ENCODE measurements at regions not wholly inside any gene's neighbourhood (a gene's known extent, or its start where the extent isn't known, plus 50 kb on each side); places are given as distances from the start of the nearest gene placed in this dataset.
"Not testable (repeated sequence)": the region's sequence is repeated elsewhere in the genome, so short reads cannot be mapped to it uniquely, and the experiment has no call there.

- DNase-seq (ENCODE audit: low spot score) = no peak
These were observed 169.2 kb downstream of the OR2B2 start for GRCh38 chr6:27742833-27743573.

GRCh38 chr6:27739902-27740301 lies 172.3 kb downstream of the OR2B2 start:
- DNase-seq (ENCODE audit: low spot score) = not testable (repeated sequence)

- DNase-seq (ENCODE audit: low spot score) = no peak
These were observed 175.5 kb downstream of the OR2B2 start for GRCh38 chr6:27736686-27737085.

- no peak for DNase-seq (ENCODE audit: low spot score)
These were observed 183.8 kb downstream of the OR2B2 start for GRCh38 chr6:27728442-27728841.

- no peak for DNase-seq (ENCODE audit: low spot score)
These were observed 185.6 kb downstream of the OR2B2 start for GRCh38 chr6:27726619-27727023.

- no peak for DNase-seq (ENCODE audit: low spot score)
These were observed 191.3 kb downstream of the OR2B2 start for GRCh38 chr6:27720607-27721580.

GRCh38 chr6:27719039-27719438 lies 193.2 kb downstream of the OR2B2 start:
- DNase-seq (ENCODE audit: low spot score) = not testable (repeated sequence)

GRCh38 chr6:27706431-27706830 lies 205.8 kb downstream of the OR2B2 start:
- DNase-seq (ENCODE audit: low spot score) = no peak

GRCh38 chr6:27700337-27700736 lies 211.9 kb downstream of the OR2B2 start:
- DNase-seq (ENCODE audit: low spot score) = no peak

GRCh38 chr6:27694547-27694874 lies 217.7 kb downstream of the OR2B2 start:
- no peak for DNase-seq (ENCODE audit: low spot score)

- DNase-seq (ENCODE audit: low spot score) = peak; percentile 37
These were observed 218.2 kb downstream of the OR2B2 start for GRCh38 chr6:27693766-27694546.

- not testable (repeated sequence) for DNase-seq (ENCODE audit: low spot score)
These were observed 219.2 kb upstream of the ZNF184 start for GRCh38 chr6:27692133-27692532.

GRCh38 chr6:27688014-27688586 lies 215.2 kb upstream of the ZNF184 start:
- DNase-seq (ENCODE audit: low spot score) = peak; percentile 86

- peak; percentile 78 for DNase-seq (ENCODE audit: low spot score)
These were observed 214.5 kb upstream of the ZNF184 start for GRCh38 chr6:27687154-27688013.

GRCh38 chr6:27685279-27685678 lies 212.4 kb upstream of the ZNF184 start:
- DNase-seq (ENCODE audit: low spot score) = no peak

GRCh38 chr6:27684264-27685211 lies 211.6 kb upstream of the ZNF184 start:
- DNase-seq (ENCODE audit: low spot score) = peak; percentile 40

GRCh38 chr6:27679964-27680694 lies 207.2 kb upstream of the ZNF184 start:
- DNase-seq (ENCODE audit: low spot score) = no peak

- DNase-seq (ENCODE audit: low spot score) = no peak
These were observed 206.5 kb upstream of the ZNF184 start for GRCh38 chr6:27679308-27679963.

- no peak for DNase-seq (ENCODE audit: low spot score)
These were observed 205.6 kb upstream of the ZNF184 start for GRCh38 chr6:27678469-27678868.

Measured in CD4-positive, alpha-beta T cell treated with Interleukin-15 for 4 hours (primary cell).